GM21619 (cell line): ENCODE measurements at regions not wholly inside any gene's neighbourhood (a gene's known extent, or its start where the extent isn't known, plus 50 kb on each side); places are given as distances from the start of the nearest gene placed in this dataset.
"Not testable (repeated sequence)": the region's sequence is repeated elsewhere in the genome, so short reads cannot be mapped to it uniquely, and the experiment has no call there.

Experiments used
- ATAC-seq: cut with Tn5 transposase; IDR thresholded peaks from one replicate; pipeline ENCODE4 v1.9.1; 2021; ENCODE audit not compliant: unreplicated experiment

DNA sequence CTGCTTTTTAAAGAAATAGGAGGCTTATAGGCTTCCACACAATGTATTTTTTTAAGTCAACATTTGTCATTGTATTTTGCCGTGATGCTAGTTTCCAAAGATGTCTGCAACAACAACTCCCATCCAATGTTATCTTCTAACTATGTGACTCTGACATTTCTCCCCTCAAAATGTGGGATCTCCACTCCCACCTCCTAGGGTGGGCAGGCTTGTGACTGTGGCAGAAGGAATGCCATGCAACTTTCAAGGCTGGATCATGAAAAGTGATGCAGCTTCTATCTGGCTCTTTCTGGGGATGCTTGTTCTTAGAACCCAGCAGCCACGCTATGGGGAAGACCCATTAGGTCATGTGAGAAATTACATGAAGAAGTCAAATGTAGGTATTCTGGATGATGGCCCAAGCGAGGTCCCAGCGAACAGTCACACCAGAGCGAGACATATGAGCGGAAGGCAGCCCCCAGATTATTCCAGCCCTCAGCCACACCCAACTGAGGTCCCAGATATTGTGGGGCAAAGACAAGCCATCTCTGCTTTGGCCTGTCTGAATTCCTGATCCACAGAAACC is 124.3 kb downstream of the BDH1 start:
- ATAC-seq, result no peak

- no peak for ATAC-seq
Observed at GRCh38 chr3:197430934-197431333, 124.8 kb downstream of the BDH1 start.

- ATAC-seq, result no peak
Observed at GRCh38 chr3:197430502-197430901, 125.3 kb downstream of the BDH1 start.

GRCh38 chr3:197428952-197429351 is 126.8 kb downstream of the BDH1 start:
- ATAC-seq, result no peak

GRCh38 chr3:197428117-197428801 is 127.5 kb downstream of the BDH1 start:
- no peak for ATAC-seq

DNA sequence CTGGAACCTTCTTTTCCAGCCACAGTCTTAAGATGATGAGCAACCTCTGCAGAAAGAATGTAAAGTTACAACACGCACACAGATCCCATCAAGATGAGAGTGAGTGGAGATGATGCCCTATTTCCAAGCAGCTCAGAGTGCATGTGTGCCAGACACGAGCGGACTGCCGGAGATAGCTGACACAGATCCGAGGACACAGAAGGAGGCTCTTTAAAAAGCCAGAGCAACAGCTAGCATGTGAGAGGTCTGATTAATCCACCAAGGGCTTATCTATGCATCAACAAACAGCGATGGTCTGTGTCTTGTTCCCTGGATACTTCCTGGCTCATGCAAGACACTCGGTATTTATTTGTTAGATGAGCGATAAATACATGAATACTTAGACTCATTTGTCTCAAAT is 128.6 kb upstream of the DLG1 start:
- no peak for ATAC-seq

DNA sequence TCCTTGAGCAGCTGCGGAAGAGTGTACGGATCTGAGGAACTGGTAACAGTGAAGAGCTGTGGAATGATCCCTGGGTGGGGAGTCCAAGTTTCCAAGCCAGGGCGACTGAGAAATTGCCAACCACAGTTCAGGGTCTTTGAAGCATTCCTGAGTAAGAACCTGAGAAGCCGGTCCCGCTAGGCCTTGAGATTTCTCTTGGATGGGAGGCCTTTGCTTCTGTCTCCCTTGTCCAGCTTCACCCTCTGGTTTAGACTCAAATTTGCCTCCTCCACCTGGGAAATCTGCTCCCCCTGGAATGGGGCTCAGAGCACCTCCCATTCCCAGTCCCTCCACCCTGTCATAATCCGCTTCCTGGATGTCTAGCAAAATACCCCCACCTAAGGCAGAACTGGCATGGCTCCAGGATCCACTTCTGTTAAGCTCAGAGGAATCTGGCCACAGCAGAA is 127.7 kb upstream of the DLG1 start:
- no peak for ATAC-seq

- ATAC-seq, result no peak
Observed at GRCh38 chr3:197425485-197426120, 127.2 kb upstream of the DLG1 start.

DNA sequence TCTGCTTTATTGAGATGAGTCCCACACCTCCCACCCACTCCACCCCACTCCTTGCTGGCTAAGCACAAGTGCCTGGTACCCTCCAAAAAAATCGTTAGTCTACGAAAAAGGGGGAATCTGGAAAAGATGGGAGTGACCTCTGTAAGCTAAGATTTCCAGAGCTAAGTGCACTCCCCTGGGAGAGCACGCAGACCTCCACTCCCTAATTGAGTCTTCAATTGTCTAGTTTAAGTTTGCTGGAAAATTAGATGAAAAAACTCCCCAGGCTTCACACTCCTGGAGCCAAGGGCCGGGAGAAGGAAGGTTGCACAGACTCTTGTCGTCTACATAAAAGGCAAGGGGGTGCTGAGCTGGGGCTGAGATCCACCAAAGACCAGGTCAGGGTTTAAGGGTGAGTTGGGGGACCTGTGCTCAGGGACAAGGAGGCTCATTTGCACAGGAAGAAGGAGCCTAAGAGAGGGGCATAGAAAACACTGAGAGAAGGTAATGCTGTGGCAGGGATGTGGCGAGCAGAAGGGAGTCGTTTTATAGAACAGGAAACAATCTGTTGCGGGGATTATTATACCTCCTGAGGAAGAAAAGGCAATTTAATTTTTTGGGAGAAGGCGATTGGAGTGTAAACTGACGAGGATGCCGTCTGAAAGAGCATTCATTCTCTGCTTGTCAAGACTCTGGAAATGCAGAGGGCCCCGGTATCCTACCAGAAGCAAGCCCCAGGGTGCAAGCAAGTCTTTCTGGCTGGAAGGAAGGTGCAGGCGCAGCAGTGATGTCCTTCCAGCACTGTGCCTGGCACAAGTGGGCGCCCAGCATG is 126.5 kb upstream of the DLG1 start:
- no peak for ATAC-seq

DNA sequence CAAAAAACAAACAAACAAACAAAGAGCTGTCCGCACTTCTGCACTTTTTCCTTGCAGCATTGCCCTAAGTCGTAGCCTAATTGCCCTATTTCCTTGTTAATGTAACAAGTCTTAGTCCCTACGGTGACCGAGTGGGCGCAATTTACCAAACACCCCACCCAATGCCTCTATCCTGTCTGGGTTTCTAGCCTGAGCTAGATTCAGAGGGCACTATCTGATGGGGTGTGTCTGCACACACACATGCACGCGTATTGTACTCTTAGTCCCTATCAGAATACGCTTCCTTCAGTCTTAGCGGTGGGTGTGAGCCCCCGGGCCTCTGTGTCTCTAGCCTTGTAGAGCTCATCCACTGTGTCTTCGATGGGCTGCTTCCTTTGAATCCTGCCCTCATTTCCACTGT is 125.9 kb upstream of the DLG1 start:
- no peak for ATAC-seq

GRCh38 chr3:197423376-197423775 is 125.0 kb upstream of the DLG1 start:
- ATAC-seq, result no peak

DNA sequence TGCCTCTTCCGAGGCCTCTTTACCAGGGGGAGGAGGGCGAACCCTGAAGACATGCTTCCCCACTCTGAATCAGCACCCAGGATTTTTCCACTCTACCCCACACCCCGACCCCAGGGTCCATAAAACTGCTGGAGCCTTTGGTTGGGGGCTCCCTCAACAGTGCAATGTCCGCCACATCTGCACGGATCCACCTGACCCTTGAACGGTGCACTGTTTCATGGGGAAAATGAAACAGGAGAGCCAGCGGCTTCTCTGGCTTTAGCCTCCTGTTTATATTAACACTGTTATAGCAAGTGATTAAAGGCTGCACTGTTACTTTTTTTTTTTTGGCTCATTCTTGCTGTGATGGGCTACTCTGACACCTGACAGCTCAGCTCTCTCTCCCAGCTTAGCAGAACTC is 124.1 kb upstream of the DLG1 start:
- ATAC-seq, result no peak

DNA sequence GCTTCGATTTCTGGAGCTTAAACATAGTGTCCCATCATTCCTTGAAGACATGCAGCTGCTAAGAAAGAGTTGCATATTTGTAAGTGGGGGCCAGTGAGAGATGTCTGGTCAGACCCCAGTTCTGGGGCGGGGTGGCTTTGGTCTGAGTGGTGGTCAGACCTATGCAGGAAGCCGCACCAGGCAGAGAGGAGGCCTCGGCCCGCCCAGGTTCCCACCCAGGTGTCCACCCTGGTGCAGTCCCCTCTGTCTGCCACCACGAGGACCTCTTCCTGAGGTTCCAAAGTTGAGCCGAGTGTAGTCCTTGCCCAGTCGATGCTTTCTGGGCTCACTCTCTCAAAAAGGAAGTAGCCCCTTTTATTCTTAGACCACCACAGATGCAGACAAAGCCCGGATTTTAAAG is 122.6 kb upstream of the DLG1 start:
- ATAC-seq, result no peak

DNA sequence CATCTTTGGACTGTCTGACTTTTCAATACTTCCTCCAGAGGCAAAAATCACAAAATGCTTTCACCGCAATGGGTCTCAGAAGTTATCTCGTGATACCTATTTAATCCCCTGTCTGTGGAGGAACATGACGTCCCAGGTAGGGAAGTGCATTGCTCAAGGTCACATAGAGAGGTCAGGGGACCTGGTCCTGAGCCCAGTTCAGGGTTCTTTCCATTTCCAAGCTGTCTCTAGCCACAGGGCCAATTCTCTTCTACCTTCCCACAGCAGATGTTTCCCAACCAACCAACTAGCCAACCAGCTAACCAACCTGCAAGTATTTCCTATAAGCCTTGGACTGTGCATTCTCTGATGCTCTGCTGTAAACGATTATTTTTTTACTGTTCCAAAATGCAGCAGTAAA is 122.2 kb upstream of the DLG1 start:
- no peak for ATAC-seq

DNA sequence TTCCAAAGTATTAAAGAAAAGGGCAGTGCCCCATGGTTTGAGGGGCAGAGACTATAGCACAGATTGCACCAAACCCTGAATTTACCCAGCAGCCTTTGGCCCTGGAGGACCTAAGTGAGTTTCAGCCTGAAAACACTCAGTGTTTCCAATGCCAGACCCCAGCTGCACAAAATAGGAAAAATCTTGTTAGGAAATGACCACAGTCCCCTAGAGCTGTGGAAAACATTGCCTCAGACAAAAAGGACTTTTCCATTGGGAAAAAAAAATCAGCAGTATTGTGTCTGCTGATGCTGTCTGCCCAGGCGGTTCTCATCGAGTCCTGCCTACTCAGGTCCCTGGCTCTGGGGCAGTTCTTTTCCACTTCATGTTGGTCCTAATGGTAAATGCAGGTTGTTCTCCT is 121.7 kb upstream of the DLG1 start:
- no peak for ATAC-seq

DNA sequence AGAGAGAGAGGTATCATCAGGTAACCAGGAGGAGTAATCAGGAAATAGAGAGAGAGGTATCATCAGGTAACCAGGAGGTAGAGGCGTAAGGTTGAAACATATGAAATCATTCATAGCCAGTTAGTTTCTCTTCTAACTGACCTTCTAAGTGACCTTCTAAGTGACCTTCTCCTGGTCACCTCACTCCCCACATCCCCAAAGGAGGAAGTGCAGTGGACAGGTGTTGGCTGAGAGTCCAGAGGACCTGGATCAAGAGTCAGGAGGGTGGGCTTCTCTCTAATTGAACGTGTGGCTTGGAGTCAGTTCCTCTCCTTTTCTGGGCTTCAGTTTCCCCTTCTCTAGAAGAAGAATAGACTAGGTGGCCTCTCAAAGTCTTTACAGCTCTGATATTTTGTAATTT is 121.3 kb upstream of the DLG1 start:
- ATAC-seq, result no peak

- no peak for ATAC-seq
Observed at GRCh38 chr3:197417911-197418618, 119.7 kb upstream of the DLG1 start.

DNA sequence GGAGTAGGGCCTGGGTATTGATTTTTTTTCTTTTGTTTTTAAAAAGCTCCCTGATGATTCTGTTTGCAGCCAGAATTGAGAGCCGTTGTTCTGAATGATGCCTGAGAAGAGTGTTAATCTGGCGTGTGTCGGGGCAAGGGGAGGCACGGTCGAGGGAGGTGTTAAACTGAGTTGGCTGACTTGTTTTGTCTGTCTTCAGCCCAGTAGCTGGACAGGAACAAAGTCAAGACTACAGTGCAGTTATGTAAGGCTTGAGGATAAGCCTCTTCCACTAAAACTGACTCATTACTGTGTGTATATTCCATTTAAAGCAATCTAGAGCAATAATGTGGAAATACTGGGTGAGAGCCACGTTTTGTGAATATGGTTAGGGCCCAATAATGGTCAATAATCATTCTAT is 119.0 kb upstream of the DLG1 start:
- ATAC-seq, result no peak

GRCh38 chr3:197411899-197412298 is 113.5 kb upstream of the DLG1 start:
- ATAC-seq, result not testable (repeated sequence)

GRCh38 chr3:197410170-197410569 is 111.8 kb upstream of the DLG1 start:
- ATAC-seq, result not testable (repeated sequence)
